CD4-positive, CD25-positive, alpha-beta regulatory T cell (primary cell): ENCODE measurements at regions not wholly inside any gene's neighbourhood (a gene's known extent, or its start where the extent isn't known, plus 50 kb on each side); places are given as distances from the start of the nearest gene placed in this dataset.

ENCODE experiments used
- ATAC-seq, 2 donors: fragments of 150-1000 bp; cut with Tn5 transposase; one replicate each; pipeline ENCODE4 v1.10.0; 2021; ENCODE audit warnings: low read depth in 2 of 2, moderate number of reproducible peaks in 2 of 2, moderate library complexity in 1 of 2
- DNase-seq, 3 donors: peaks; one replicate each; pipeline versions ENCODE4 v3.0.0 to v3.0.0-alpha.2; 2012 to 2022; ENCODE audit warnings: mixed read lengths in 1 of 3
- H3K27ac ChIP-seq: one replicate; pipeline ENCODE4 v1.7.0; 2013; ENCODE audit warnings: mild to moderate bottlenecking, low read length; ENCODE audit not compliant: insufficient read depth, poor library complexity, severe bottlenecking
- H3K27me3 ChIP-seq: one replicate; pipeline ENCODE4 v1.7.0; 2013; ENCODE audit warnings: low read length; ENCODE audit not compliant: control insufficient read depth, insufficient read depth
- H3K36me3 ChIP-seq: one replicate; pipeline ENCODE4 v1.7.0; 2013; ENCODE audit warnings: mild to moderate bottlenecking, low read length, moderate library complexity; ENCODE audit not compliant: control insufficient read depth, insufficient read depth
- H3K4me1 ChIP-seq: 2 replicates; pipeline ENCODE4 v1.7.0; 2013; ENCODE audit warnings: mild to moderate bottlenecking, low read length; ENCODE audit not compliant: insufficient read depth, control insufficient read depth, poor library complexity, severe bottlenecking
- H3K4me3 ChIP-seq: one replicate; pipeline ENCODE4 v1.7.0; 2013; ENCODE audit warnings: low read depth, mild to moderate bottlenecking, low read length, moderate library complexity
- H3K9me3 ChIP-seq, 2 experiments: 1 replicate in 1 of 2; 2 replicates in 1 of 2; pipeline ENCODE4 v1.7.0; 2013; ENCODE audit warnings: low read length in 2 of 2, mild to moderate bottlenecking in 1 of 2, moderate library complexity in 1 of 2; ENCODE audit not compliant: control insufficient read depth in 2 of 2
- H3K27ac Mint-ChIP-seq, 3 donors: one replicate each; pipeline ENCODE4 v1.8.0; 2020 to 2022; ENCODE audit warnings: mild to moderate bottlenecking in 3 of 3, mixed read lengths in 3 of 3, moderate library complexity in 2 of 3
- H3K27me3 Mint-ChIP-seq: one replicate; pipeline ENCODE4 v1.8.0; 2022; ENCODE audit warnings: mild to moderate bottlenecking, mixed read lengths
- H3K36me3 Mint-ChIP-seq: one replicate; pipeline ENCODE4 v1.8.0; 2020; ENCODE audit warnings: mixed read lengths
- H3K4me1 Mint-ChIP-seq, 4 donors: one replicate each; pipeline ENCODE4 v1.8.0; 2020 to 2022; ENCODE audit warnings: mixed read lengths in 4 of 4, mild to moderate bottlenecking in 1 of 4
- H3K4me3 Mint-ChIP-seq, 4 donors: one replicate each; pipeline ENCODE4 v1.8.0; 2020 to 2022; ENCODE audit warnings: mild to moderate bottlenecking in 4 of 4, mixed read lengths in 4 of 4, moderate library complexity in 3 of 4
- H3K9me3 Mint-ChIP-seq, 7 donors: one replicate each; pipeline ENCODE4 v1.8.0; 2020 to 2022; ENCODE audit warnings: mixed read lengths in 7 of 7, mild to moderate bottlenecking in 3 of 7, moderate library complexity in 2 of 7

DNA sequence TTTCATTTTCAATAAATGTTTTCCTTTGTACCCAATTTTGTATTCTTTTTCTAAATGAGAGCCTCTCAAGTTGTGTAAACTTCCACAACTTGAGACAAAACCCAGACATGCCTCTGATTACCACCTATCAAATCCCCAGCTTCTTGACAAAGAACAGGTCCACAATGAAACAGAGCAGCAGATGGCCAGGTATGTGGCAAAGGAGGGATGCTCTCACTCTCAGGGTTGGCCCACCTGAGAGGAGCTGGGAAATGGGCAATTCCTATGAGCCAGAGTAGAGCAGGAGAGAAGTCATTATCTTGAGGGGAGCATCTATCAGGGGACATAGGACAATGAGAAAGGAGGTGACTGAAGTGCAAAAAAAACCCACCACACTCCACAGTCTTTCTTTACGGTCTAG, 273.5 kb upstream of the FAM241A start:
- DNase-seq: no peak
- H3K36me3 ChIP-seq: no peaks in the 10 kb centered on the region
- no peaks in the 10 kb centered on the region for H3K4me1 ChIP-seq
- no peak for ATAC-seq
- no peaks in the 10 kb centered on the region for H3K36me3 Mint-ChIP-seq
- no peak overlapping the region for H3K4me3 Mint-ChIP-seq
- no peaks in the 10 kb centered on the region for H3K27me3 Mint-ChIP-seq
- no peaks in the 10 kb centered on the region for H3K4me1 Mint-ChIP-seq
- no peaks in the 10 kb centered on the region for H3K9me3 ChIP-seq
- H3K27ac ChIP-seq: no peak overlapping the region
- H3K27me3 ChIP-seq: no peaks in the 10 kb centered on the region
- no peak overlapping the region for H3K4me3 ChIP-seq
- H3K27ac Mint-ChIP-seq: no peak overlapping the region
- H3K9me3 Mint-ChIP-seq: peaks cover 0 to 5% (median 0%) of the 10 kb centered on the region in 7 donors

- peaks cover 0 to 5% (median 0%) of the 10 kb centered on the region in 7 donors for H3K9me3 Mint-ChIP-seq
- ATAC-seq: no peak
- Histone ChIP-seq H3K4me1 (no peaks in the 10 kb centered on the region), H3K9me3 (no peaks in the 10 kb centered on the region), H3K36me3 (no peaks in the 10 kb centered on the region), H3K27ac (no peak overlapping the region), H3K4me3 (no peak overlapping the region), H3K27me3 (no peaks in the 10 kb centered on the region)
- no peak overlapping the region for H3K4me3 Mint-ChIP-seq
- H3K36me3 Mint-ChIP-seq: no peaks in the 10 kb centered on the region
- no peak overlapping the region for H3K27ac Mint-ChIP-seq
- no peaks in the 10 kb centered on the region for H3K4me1 Mint-ChIP-seq
- H3K27me3 Mint-ChIP-seq: no peaks in the 10 kb centered on the region
- no peak for DNase-seq
These were observed 271.5 kb upstream of the FAM241A start for GRCh38 chr4:111873801-111874200.

DNA sequence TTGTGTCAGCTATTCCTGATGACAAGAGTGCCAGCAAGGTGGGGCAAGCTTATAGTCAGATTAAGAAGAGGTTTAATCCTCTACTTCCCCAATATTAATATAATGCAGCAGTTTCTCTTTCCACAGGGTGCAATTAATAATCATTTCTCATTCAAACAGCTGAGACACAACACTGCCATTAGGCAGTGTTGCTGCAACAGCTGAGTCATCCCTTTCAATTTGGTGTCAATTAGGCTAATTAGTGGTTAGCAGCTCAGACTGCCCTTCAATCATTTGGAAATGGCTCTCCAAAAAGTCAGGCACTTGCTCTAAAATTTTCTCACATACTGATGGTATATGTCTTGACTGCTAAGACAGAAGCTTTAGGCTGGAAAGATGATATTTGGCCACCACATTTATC, 265.7 kb upstream of the FAM241A start:
- Histone ChIP-seq H3K27me3 (no peaks in the 10 kb centered on the region), H3K9me3 (no peaks in the 10 kb centered on the region), H3K27ac (no peak overlapping the region), H3K4me1 (no peaks in the 10 kb centered on the region), H3K36me3 (no peaks in the 10 kb centered on the region), H3K4me3 (no peak overlapping the region)
- H3K4me1 Mint-ChIP-seq: no peaks in the 10 kb centered on the region
- H3K27ac Mint-ChIP-seq: no peak overlapping the region
- H3K36me3 Mint-ChIP-seq: no peaks in the 10 kb centered on the region
- peaks cover 0 to 4% (median 0%) of the 10 kb centered on the region in 7 donors for H3K9me3 Mint-ChIP-seq
- no peak for DNase-seq
- no peak for ATAC-seq
- H3K4me3 Mint-ChIP-seq: no peak overlapping the region
- no peaks in the 10 kb centered on the region for H3K27me3 Mint-ChIP-seq

- no peaks in the 10 kb centered on the region for H3K4me1 Mint-ChIP-seq
- H3K36me3 Mint-ChIP-seq: no peaks in the 10 kb centered on the region
- no peak for ATAC-seq
- H3K36me3 ChIP-seq: no peaks in the 10 kb centered on the region
- no peaks in the 10 kb centered on the region for H3K4me1 ChIP-seq
- no peak overlapping the region for H3K27ac ChIP-seq
- no peak overlapping the region for H3K4me3 ChIP-seq
- peaks cover 0 to 2% (median 0%) of the 10 kb centered on the region in 7 donors for H3K9me3 Mint-ChIP-seq
- H3K27me3 ChIP-seq: no peaks in the 10 kb centered on the region
- no peaks in the 10 kb centered on the region for H3K9me3 ChIP-seq
- H3K4me3 Mint-ChIP-seq: no peak overlapping the region
- no peaks in the 10 kb centered on the region for H3K27me3 Mint-ChIP-seq
- no peak overlapping the region for H3K27ac Mint-ChIP-seq
- no peak for DNase-seq
These were observed 265.1 kb upstream of the FAM241A start for GRCh38 chr4:111880116-111880515.

- H3K27me3 Mint-ChIP-seq: no peaks in the 10 kb centered on the region
- H3K27me3 ChIP-seq: no peaks in the 10 kb centered on the region
- H3K27ac ChIP-seq: no peak overlapping the region
- no peak overlapping the region for H3K27ac Mint-ChIP-seq
- no peaks in the 10 kb centered on the region for H3K36me3 Mint-ChIP-seq
- ATAC-seq: no peak
- H3K4me1 Mint-ChIP-seq: no peaks in the 10 kb centered on the region
- no peaks in the 10 kb centered on the region for H3K4me1 ChIP-seq
- H3K36me3 ChIP-seq: no peaks in the 10 kb centered on the region
- no peaks in the 10 kb centered on the region for H3K9me3 ChIP-seq
- no peak overlapping the region for H3K4me3 Mint-ChIP-seq
- H3K9me3 Mint-ChIP-seq: peaks cover 0 to 2% (median 0%) of the 10 kb centered on the region in 7 donors
- no peak for DNase-seq
- no peak overlapping the region for H3K4me3 ChIP-seq
These were observed 261.7 kb upstream of the FAM241A start for GRCh38 chr4:111883557-111883999.

GRCh38 chr4:111890412-111890811, 254.8 kb upstream of the FAM241A start:
- Histone ChIP-seq H3K4me3 (no peak overlapping the region), H3K9me3 (no peaks in the 10 kb centered on the region), H3K4me1 (no peaks in the 10 kb centered on the region), H3K27ac (no peak overlapping the region), H3K27me3 (no peaks in the 10 kb centered on the region), H3K36me3 (no peaks in the 10 kb centered on the region)
- peaks cover 0 to 5% (median 0%) of the 10 kb centered on the region in 7 donors for H3K9me3 Mint-ChIP-seq
- no peaks in the 10 kb centered on the region for H3K27me3 Mint-ChIP-seq
- DNase-seq (no peak), ATAC-seq (no peak)
- H3K4me3 Mint-ChIP-seq: no peak overlapping the region
- H3K27ac Mint-ChIP-seq: no peak overlapping the region
- H3K4me1 Mint-ChIP-seq: no peaks in the 10 kb centered on the region
- H3K36me3 Mint-ChIP-seq: no peaks in the 10 kb centered on the region

DNA sequence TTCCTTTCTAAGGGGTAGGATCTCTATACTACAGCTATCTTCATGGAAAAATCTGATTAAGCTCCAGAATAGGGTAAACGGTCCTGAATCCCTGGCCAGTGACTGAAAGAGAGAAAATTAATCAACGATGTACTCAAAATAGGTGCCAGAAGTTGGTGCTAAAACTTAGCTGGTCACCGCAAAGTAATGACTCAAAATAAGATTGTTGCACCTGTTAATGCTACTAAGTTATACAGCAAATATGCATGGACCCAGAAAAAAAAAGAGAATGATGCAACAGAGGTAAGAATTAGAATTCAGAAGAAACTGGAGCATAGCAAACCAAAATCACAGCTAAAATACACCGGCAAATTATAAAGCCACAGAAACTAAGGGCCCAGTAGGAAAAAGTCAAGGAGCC, 239.7 kb upstream of the FAM241A start:
- Mint-ChIP-seq H3K27me3 (no peaks in the 10 kb centered on the region), H3K27ac (no peak overlapping the region), H3K4me1 (no peaks in the 10 kb centered on the region), H3K4me3 (no peak overlapping the region), H3K9me3 (peaks cover 0 to 1% (median 0%) of the 10 kb centered on the region in 7 donors), H3K36me3 (no peaks in the 10 kb centered on the region)
- DNase-seq (no peak), ATAC-seq (no peak)
- no peaks in the 10 kb centered on the region for H3K36me3 ChIP-seq
- no peaks in the 10 kb centered on the region for H3K27me3 ChIP-seq
- H3K9me3 ChIP-seq: no peaks in the 10 kb centered on the region
- H3K4me3 ChIP-seq: no peak overlapping the region
- no peak overlapping the region for H3K27ac ChIP-seq
- H3K4me1 ChIP-seq: no peaks in the 10 kb centered on the region

DNA sequence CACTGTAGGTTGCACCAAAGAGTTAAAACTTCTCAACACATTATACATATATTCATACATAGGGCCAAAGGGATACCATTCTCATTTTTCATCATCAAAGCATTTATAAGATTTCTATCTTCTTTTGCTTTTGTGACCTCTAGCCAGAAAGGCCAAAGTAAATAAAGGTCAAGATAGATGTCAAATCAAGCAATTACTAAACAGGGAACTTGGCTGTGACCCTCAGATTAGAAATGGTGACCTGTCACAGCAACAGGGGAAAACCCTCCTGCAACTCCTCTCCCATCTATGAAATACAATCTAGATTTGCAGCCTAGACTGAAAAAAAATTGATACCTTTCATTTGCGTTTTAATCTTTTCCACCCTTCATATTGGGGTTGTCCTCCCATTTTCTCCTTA, 225.6 kb upstream of the FAM241A start:
- Histone ChIP-seq H3K36me3 (no peaks in the 10 kb centered on the region), H3K4me3 (no peak overlapping the region), H3K27me3 (no peaks in the 10 kb centered on the region), H3K27ac (no peak overlapping the region), H3K4me1 (no peaks in the 10 kb centered on the region), H3K9me3 (no peaks in the 10 kb centered on the region)
- Mint-ChIP-seq H3K4me3 (no peak overlapping the region), H3K9me3 (peaks cover 0 to 5% (median 2%) of the 10 kb centered on the region in 7 donors), H3K36me3 (no peaks in the 10 kb centered on the region), H3K27ac (no peak overlapping the region), H3K27me3 (no peaks in the 10 kb centered on the region), H3K4me1 (no peaks in the 10 kb centered on the region)
- no peak for DNase-seq
- no peak for ATAC-seq
